NCI-H2107 treated with DMSO at 0.1 percent for 48 hours (cell line): ENCODE measurements at regions not wholly inside any gene's neighbourhood (a gene's known extent, or its start where the extent isn't known, plus 50 kb on each side); places are given as distances from the start of the nearest gene placed in this dataset.
"Not testable (repeated sequence)": the region's sequence is repeated elsewhere in the genome, so short reads cannot be mapped to it uniquely, and the experiment has no call there.

ENCODE experiments used
- DNase-seq: peaks from one replicate; lab custom pipeline; 2025; ENCODE audit not compliant: unreplicated experiment; lab: John Stamatoyannopoulos, UW

- no peak for DNase-seq
Observed at GRCh38 chr1:194060481-194060880, 874.1 kb upstream of the B3GALT2 start.

DNA sequence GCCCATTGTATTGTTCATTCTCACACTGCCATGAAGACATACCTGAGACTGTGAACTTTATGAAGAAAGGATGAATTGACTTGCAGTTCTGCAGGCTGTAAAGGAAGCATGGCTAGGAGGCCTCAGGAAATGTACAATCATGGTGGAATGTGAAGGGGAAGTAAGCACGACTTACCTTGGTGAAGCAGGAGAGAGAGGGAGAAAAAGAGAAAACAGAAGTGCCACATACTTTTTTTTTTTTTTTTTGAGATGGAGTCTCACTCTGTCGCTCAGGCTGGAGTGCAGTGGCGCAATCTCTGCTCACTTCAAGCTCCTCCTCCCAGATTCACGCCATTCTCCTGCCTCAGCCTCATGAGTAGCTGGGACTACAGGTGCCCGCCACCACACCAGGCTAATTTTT lies 871.9 kb upstream of the B3GALT2 start:
- not testable (repeated sequence) for DNase-seq

DNA sequence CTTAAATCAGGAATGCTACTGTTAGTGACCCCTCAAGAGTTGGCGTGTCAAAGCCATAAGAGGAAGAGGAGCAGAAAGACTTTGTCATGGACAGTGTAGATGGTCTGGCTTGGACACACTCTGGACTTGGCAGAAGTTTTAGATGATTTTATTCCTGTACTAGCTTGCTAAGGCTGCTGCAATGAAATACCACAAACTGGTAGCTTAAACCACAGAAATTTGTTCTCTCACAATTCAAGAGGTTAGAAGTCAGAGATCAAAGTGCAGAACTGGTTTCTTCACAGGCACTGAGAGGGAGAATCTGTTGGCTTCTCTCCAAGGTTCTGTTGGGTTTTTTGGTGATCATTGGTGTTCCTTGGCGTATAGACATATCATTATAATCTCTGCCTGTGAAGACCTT lies 869.8 kb upstream of the B3GALT2 start:
- no peak for DNase-seq

- DNase-seq = no peak
Observed at GRCh38 chr1:194055536-194055935, 869.1 kb upstream of the B3GALT2 start.

- DNase-seq = no peak
Observed at GRCh38 chr1:194052514-194053338, 866.3 kb upstream of the B3GALT2 start.

DNA sequence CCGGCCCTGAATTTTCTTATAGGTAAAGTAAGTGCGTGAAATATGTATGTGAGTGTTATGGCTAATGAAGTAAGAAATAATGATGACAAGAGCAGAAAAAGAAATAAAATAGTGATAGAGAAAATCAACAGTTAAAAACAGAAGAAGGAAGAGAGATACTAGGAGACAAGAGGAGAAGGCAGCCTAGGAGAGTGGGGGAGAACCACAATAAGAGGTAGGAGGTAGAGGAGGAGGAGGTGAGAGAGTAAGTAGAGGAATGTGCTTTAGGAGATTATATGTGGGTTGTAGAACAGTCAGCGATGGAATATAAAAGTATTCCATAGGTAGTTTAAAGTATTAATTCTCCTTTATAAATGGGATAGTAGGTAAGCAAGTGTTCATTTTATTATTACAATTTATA lies 861.5 kb upstream of the B3GALT2 start:
- no peak for DNase-seq

GRCh38 chr1:194047206-194047605 lies 860.8 kb upstream of the B3GALT2 start:
- DNase-seq = no peak

DNA sequence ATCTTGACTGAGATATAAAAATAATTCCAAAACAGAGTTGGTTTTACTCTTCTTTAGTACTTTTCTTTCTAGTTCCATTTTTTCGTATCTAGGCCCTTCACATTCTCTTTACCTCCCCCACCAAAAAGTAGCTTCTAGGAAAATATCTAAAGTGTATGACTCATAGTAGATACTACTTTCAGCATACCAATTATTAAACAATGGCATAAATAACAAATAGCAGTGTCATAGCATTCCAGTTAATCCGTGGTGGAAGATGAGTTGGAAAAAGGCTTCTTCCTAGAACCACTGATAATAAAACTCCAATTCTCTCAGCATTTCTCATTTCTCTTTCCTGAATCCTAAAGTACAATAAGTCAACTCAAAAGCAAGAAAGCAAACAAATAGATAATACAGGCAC lies 859.0 kb upstream of the B3GALT2 start:
- no peak for DNase-seq

DNA sequence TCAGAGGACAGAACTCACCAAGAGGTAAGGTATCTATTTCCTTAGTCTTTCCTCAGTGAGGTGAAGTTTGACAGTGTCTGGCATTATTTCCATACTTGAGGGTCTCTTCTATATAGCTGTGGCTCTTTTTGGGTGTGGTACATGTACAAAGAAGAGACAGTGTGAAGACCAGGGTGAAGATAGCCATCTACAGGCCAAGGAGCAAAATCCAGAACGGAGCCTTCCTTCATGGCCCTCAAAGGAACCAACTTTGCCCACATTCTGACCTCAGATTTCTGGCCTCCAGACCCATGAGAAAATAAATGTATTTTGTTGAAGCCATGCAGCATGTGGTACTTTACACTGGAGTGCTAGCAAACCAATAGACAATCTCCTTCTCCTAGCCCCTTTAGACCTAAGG lies 858.5 kb upstream of the B3GALT2 start:
- no peak for DNase-seq

DNA sequence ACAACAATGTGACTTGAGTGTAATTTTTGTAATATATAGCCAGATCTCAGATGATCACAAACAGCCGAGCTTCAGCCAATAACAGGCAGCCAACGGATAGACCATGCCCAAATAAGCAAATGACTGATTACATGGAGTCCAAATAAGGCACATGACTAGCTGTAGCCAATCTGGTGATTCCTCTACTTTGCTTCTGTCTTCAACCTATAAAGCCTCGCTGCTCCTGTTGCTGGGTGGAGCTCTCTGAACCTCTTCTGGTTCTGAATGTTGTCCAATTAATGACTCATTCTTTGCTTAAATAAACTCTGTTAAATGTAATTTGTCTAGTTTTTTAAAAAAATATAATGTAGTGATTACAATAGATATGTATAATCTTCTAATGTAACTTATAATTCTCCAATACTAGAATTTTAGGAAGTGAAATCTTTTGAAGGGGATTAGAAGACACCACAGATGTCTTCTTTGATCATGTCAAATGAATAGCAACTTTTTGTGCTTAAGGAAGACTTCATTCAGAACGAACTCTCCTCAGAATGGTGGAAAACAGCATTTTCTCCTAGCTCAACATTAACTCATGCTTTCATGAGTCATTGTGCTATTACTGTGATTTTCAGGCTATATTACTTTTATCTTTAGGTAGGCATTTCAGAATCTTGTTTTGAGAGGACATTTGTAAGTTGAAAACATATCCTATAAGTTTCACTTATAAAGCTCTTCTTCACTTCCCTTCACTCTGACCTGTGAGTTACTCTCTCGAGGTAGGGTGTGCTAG lies 857.8 kb upstream of the B3GALT2 start:
- DNase-seq = no peak

DNA sequence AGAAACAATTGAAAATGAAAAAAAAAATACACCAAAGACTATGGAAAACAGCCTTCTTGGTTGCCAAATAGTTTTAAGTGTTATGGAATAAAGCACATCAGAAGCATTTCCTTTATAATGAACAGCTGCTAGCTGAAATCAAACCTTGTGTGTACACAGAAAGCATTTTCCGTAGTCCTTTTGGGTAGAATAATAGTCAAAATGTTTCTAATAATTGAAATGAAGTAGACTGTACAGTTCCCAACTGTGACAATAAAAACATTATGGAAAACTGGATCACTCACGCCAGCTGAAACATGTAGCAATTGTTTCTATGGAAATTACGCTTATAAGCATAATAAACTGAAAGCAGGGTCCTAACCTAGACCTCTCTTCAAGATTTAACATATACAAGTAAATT lies 856.3 kb upstream of the B3GALT2 start:
- no peak for DNase-seq

DNA sequence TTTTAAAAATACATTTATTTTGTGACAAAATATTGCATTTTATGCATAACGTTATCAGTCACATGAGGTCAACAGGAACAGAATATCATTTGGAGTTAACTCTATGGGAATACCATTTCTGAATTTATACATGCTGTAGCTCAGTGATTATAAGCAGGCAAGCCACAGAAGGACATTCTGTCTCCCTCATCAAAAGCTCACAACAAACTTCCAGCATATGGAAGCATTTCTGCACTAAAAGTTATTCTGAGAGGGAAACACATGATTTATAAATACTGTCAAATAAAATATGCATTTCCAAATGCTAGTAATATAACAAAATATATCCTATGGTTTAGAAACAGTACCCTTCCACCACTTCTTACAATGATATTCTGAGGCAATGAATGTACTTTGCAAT lies 854.1 kb upstream of the B3GALT2 start:
- DNase-seq = no peak

- no peak for DNase-seq
Observed at GRCh38 chr1:194039578-194039977, 853.2 kb upstream of the B3GALT2 start.

DNA sequence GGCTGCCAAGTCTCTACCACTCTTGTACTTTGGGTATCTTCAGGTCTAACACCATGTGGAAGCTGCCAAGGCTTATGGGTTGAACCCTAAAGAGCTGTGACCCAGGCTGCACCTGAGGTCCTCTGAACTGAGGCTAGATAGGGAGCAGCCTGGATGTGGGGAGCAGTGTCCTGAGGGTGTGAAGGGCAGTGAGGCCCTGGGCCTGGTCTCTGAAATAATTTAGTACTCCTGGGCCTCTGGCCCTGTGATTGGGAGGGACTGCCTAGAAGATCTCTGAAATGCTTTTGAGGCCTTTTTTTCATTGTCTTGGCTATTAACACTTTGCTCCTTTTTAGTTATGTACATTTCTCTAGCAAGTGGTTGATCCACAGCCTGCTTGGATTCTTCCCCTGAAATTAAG lies 847.2 kb upstream of the B3GALT2 start:
- no peak for DNase-seq

DNA sequence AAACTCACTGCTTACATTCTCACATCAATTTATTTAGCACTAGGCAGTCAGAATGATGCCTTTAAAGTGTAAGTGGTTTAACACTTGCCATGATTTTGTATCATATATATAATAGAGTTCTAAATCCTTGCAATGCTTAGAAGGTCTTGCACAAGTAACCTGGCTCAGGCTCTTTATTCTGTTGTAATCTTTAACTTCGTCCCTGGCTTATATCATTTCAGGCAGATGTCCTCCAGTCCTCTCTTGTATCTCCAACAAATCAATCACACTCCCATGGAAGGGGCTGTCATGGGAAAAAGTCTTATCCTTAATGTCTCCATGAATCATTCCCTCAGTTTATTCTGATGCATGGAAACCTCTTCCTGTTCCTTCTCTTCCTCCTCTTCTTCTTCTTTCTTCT lies 841.6 kb upstream of the B3GALT2 start:
- DNase-seq = no peak

- DNase-seq = no peak
Observed at GRCh38 chr1:194026422-194026821, 840.0 kb upstream of the B3GALT2 start.

DNA sequence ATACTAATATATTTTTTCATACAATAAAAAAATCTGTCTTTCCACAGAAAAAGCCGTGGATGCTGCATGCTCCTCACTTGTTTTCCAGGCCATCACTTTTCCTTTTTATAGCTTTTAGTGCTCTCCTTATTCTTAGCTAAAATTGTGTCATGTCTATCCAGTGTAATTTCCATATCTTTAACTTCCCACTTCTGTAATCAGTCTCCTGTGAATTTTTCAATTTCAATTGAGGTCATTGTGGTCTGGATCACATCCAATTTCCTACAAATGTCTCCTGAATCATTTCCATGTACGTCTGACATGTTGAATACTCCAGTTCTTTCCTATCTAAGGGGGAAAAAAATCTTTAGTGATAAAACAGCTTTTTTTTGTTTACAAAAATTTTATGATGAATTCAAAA lies 838.2 kb upstream of the B3GALT2 start:
- DNase-seq = peak; percentile 94

- DNase-seq = no peak
Observed at GRCh38 chr1:194014014-194014413, 827.6 kb upstream of the B3GALT2 start.

DNA sequence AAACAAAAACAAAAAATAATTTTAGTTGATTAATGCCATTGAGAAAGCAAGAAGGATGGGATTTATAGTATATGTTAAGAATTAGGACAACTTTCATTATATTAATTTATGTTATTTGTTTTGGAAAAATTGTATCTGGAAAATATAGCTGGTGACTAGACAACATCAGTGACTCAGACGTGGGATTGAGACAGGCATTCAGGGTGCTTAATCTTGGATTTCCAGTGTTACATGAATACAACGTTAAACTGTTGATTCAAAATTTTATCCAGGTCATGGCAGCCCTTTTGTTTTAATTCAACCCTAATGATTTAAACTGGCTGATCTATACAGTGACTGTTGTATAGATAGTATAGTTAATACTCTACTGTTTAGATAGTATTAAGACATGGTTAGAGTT lies 827.1 kb upstream of the B3GALT2 start:
- DNase-seq = no peak

DNA sequence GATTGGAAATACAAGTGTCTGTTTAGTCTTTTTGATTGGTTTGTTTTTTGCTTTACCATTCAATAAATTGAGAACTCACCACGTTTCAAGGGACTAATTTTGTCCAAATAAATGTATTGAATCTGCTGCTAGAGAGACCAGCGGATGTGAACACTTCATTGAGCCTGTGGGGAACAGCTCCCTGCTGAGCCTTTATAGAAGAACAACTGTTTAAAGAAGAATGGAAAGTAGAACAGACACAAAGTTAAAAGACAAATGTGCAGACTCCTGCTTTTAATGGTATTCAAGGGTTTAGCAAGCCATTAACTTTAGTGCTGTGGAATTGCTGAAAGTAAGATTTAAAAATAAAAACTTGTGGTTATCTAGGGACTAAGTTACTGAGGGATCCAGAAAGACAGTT lies 817.7 kb upstream of the B3GALT2 start:
- peak; percentile 49 for DNase-seq

DNA sequence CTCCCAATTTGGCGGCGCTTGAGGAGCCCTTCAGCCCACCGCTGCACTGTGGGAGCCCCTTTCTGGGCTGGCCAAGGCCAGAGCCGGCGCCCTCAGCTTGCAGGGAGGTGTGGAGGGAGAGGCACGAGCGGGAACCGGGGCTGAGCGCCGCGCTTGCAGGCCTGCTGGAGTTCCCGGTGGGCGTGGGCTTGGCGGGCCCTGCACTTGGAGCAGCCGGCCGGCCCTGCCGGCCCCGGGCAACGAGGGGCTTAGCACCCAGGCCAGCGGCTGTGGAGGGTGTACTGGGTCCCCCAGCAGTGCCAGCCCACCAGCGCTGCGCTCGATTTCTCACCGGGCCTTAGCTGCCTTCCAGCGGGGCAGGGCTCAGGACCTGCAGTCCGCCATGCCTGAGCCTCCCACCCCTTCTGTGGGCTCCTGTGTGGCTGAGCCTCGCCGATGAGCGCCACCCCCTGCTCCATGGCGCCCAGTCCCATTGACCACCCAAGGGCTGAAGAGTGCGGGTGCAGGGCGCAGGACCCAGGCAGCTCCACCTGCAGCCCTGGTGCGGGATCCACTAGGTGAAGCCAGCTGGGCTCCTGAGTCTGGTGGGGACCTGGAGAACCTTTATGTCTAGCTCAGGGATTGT lies 815.4 kb upstream of the B3GALT2 start:
- not testable (repeated sequence) for DNase-seq

- no peak for DNase-seq
Observed at GRCh38 chr1:193988885-193989284, 802.5 kb upstream of the B3GALT2 start.
